Occipital lobe (tissue), 2 donors: ENCODE measurements at regions not wholly inside any gene's neighbourhood (a gene's known extent, or its start where the extent isn't known, plus 50 kb on each side); places are given as distances from the start of the nearest gene placed in this dataset. TPM values are rescaled to one million over a fixed set of nuclear protein-coding genes. Genes with fewer than 3 reads are reported as not detected.

Source experiments
- DNase-seq: peaks from one replicate; lab custom pipeline; 2025; lab: John Stamatoyannopoulos, UW
- small RNA-seq: library from RNA; depleted of rRNA; stranded (forward); fragments of <200 nt; gene quantifications from one replicate; pipeline ENCODE3, GENCODE V24; 2014

DNA sequence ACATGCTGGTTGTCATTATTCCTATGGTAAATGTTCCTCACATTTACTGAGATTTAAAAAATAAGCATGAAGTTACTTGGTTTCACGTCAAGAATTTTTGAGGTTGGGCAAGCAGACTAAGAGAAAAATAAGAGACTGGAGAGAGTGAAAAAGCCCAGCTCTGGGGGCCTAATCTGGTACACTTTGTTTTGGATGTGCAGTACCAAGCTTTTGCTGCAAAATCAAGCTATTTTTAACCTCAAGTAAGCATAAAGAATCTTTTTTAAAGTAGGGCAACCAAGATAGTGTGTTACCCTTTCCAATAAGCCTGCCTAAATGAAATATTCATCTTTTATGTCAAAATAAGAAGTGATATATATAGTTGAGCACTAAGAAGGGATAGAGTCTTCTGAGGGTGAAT, 79.4 kb upstream of the ARHGAP20 start:
- no peak for DNase-seq

DNA sequence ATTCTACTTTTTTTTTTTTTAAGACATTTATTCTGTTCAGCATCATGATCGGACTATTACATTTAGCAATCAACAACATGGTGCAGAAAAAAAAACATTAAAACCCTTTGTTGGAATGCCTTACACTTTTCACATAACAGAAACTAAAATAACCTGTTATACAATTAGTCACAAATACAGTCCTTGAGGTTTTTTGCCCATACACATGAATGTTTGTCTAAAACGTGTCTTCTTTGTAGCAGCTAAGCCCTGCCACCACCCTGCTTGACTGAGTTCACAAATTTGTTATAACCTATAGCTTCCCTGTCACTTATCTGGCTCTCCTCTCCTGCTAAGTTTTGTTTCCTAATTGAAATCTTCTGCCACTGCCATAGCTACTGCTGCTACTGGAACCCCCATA, 75.4 kb upstream of the ARHGAP20 start:
- no peak for DNase-seq

DNA sequence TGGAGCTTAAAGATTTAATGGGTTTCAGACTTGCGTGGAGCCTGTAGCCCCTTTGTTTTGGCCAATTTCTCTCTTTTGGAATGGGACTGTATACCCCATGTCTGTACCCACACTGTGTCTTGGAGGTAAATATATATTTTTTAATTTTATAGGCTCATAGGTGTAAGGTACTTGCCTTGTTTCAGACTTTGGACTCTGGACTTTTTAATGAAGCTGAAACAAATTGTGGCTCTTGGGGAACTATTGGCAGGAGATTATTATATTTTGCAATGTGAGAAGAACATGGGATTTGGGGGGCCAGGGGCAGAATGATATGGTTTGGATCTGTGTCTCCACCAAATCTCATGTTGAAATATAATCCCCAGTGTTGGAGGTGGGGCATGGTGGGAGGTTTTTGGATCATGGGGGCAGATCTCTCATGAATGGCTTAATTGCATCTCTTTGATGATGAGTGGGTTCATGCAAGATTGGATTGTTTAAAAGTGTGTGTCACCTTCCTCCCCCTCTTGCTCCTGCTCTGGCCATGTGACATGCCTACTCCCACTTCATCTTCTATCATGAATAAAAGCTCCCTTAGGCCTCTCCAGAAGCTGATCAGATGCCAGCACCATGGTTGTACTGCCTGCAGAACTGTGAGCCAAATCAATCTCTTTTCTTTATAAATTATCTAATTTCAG, 74.1 kb upstream of the ARHGAP20 start:
- DNase-seq: no peak

DNA sequence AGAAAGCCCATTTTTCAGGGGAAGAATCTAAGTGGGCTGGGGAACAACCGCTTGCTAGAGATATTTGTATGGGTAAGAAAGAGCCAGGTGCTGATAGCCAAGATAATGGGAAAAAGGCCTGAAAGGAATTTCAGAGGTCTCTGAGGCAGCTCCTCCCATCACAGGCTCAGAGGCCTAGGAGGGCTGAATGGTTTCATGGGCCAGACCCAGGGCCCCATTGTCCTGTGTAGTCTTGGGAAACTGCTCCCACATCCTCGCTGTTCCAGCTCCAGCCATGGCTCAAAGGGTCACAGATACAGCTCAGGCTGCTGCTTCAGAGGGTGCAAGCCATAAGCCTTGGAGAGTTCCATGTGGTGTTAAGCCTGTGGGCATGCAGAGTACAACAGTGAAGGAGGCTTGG, 73.2 kb upstream of the ARHGAP20 start:
- DNase-seq: no peak

DNA sequence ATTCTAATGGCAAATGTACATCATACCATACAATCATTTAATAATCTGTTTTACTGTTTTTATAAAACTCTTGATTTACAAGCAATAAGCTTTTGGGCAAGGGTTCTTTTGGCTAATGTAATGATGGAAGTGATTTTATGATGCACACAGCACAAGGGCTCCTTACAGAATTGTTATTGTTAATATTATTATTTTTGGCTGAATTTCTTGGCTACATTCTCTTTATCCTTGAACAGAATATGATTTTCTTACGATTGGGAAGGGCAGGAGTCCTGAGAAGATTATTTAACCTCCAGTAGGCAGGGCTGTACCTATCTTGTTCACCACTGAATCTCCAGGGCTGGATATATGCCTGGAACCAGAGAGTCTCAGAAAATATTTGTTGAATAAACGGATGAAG, 70.4 kb upstream of the ARHGAP20 start:
- DNase-seq: no peak

DNA sequence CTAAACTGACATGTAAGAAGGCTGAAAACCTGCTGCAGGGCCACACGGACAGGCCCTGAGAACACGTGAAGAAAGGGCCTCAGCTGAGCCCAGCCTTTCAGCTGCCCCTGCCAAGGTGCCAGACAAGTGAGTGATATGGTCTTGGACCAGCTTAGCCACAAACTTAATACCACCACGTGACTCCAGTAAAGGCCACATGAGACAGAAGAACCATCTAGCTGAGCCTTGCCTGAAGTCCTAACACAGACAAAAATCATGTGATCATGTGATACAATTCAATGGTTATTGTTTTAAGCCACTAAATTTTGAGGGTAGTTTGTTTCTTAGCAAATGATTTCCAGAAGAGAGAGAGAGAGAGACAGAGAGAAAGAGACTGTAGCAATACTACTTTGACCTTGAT, 66.9 kb upstream of the ARHGAP20 start:
- DNase-seq: no peak

DNA sequence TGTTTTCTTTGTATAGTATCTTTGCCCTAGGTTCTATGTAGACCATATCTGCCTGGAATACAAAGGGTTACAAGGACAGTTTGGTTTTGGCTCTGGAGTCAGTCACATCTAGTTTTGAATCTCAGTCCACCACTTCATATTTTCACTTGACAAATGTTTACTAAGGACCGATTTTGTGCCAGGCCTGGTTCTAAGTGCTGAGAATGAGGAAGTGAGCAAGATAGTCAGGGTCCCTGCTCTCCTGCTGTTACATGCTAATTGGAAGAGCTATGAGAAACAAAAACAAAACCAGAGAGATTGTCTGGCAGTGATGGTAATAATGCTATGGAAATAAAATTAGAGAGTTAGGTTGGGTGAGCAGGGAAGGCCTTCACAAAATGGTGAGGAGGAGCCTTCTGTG, 66.1 kb upstream of the ARHGAP20 start:
- DNase-seq: no peak

DNA sequence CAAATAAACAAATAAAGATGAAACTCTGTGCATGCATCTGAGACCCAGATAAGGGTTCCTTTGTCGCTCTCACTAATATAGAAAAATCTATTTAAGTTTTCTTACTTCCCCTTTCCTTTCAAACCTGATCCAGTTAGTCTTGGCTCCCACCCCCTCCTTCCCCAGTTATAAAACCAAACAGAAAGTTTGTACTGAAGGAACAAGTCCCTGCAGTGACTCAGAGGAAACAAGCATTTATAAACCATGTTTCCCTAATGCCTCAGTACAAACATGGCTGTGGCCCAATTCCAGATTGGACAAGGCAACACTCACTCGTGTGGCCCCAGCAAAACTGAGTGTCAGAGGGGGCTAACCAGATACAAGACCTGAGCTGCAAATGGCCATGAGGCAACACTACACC, 65.5 kb upstream of the ARHGAP20 start:
- DNase-seq: no peak

DNA sequence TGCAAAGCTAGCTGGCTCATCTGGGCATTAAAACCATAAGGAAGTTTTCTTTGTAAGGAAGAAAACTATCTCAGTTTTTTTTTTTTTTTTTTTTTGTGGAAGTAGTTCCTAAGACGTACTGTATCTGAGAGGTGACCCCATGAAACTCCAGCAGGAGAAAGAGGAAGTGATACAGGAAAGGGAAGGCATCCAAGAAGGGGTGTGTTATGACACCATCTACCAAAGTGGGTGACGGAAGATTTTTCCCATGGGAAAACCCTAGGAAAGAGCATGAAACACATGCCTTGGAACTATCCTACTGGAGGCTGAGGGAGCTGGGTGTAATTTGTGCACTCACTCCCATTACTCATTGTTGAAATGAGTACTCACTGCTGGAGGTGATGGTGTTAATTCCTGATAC, 63.8 kb upstream of the ARHGAP20 start:
- no peak for DNase-seq

DNA sequence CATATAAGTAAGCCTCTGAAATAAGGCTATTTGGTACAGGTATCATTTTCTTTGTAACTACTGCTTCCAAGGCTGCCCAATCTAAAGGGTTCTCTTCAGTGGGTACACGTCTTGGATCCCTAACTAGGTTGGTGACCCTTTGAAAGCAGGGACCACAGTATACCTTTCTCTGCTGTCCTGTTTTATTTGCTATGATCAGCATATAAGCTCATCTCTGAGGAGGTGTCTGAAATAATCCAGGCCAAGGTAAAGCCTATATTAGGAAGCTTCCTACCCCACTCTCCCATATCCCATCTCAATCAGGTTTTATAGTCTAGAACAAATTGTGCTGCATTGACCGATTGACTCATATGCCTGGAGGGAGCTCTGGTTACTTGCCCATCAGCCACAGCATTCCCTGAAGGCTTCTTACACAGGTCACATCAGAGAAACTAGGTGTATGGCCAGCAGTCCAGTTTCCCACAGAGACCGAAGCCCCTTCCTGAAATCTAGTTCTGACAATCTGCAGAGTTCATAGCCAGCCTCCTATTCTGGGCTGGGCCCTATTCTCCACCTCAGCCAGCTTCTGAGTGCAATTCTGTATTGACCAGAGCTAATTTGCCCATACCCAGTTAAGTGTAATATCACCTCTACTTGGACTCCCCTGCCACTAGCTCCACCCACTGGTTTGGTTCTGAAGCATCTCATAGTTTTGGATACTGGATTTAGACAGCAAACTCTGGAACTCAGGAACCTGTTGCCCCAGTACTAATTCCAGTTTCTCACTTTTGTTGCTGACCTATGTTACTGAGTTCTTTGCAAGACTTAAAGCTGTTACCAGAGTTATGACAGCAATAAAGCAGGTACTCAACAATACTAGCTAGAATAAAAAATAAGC, 62.1 kb upstream of the ARHGAP20 start:
- DNase-seq: no peak

DNA sequence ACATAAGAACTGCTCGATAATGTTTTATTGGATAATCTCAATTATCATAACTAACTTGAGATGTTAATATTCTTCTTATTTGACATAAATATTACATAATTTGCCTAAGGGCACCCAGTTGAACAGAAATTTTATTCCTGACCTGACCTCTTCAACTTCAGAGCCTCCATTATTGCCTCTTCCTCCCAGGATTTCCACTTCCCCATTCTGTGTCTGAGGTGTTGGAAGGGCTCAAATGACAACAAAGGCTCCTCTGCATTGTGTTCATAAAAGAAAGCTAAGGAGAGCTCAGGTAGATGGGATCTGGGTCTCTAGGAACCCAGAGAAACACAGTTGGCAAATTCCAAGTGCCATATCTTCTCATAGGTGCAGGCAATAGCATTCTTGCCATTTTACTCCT, 61.2 kb upstream of the ARHGAP20 start:
- no peak for DNase-seq

DNA sequence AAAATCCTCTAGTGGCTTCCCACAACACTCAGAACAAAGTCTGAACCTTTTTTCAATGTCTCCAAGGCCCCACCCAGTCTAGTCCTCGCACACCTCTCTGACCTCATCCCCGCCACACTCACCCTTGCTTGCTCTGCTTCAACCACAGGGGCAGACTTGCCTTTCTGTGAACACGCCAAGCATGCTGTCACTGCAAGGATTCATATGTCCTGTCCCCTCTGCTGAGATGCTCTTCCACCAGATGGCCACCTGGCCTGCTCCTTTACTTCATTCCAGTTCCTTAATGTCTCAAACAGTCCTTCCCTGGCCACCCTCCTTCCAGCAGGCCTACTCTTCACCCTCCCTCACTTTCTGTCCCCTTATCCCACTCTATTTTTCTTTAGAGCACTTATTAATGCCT, 60.6 kb upstream of the ARHGAP20 start:
- no peak for DNase-seq

DNA sequence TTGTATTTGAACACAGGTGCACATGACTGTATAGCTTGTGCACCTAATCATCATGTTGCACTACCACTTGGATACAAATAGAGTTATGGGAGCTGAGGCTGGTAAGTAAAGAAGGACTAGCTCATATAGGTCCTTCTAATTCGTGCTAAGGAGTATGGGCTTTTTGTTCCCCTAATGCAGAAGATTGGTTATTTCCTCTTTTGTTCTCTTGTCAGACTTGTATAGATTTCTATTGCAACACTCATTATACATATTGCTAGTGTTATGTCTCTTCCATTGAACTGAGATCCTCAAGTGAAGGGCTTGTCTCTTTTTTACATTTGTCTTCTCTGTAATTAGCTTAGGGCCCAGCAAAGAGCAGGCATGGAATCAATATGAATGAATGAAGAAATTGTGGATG, 54.1 kb upstream of the ARHGAP20 start:
- DNase-seq: no peak

DNA sequence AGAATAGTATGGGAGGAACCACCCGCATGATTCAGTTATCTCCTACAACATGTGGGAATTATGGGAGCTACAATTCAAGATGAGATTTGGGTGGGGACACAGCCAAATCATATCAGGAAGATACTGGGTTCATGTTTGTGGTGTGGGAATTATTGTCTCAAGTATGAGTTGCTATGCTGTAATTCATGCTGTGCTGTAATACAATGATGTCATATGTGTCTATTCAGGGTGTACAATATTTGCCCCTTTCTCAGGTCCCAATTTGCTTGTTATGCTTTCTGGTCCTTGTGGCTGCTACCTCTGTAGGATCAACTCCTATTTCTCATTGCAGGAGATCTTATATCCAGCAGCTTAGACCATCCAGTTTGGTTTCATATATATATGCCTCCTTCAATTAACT, 52.2 kb upstream of the ARHGAP20 start:
- DNase-seq: no peak

DNA sequence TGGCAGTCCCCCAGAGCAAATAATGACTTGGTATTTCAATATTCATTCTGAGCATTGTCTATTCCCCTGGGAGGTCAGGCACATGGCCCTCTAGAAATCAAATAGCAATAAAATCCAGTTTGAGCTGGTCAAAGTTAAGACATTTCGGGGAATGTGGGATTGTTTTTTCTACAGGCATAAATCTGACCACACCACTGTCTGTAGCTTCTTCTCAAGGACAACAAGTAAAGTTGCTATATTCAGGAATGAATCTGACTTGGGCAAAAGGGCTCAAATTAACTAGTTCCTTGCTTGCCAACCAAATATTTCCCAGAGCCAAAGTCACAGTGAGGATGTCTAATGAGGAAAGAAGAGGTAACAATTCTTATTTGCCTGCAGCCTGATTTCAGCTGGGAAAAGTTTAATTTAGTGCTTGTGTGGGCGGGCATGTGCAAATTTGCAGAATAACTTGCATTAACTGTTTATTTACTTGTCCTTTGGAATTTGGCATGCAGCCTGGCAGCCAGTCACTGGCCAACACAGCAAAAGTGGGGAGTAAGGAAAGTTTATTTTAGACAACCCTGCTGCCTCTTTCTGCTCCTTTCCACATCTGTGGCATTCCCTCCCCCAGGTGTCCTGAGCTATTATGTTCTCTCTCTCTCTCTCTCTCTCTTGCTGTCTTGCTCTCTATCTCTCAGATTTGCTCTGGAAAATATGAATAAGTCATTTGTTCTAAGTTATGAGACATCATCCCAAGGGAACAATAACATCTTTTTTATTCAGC, 51.2 kb upstream of the ARHGAP20 start:
- no peak for DNase-seq

DNA sequence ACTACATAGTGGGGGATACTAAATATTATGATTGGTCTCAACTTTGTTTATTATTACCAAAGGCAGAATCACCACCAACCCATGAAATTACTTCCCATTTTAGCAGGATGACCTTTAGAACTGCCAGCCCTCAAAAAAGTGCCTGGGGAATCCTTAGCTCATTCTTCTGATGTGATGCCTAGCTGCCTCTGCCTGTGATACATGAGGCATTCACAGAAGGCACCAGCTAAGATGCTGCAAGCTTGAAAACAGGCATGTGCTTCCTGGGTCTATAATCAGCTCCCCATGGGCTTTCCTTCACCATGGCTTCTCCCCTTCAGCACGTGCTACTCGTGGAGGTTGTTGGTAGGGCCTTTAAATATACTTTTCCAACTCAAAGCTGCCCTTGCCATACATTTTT, 50.4 kb upstream of the ARHGAP20 start:
- no peak for DNase-seq

Small RNA genes lying in the stretch of these regions (small RNA-seq; reads per million reads assigned to genes)
- gene AP002963.1 (not detected), gene RNA5SP350 (not detected)
